Muscle of arm (tissue), 1 donor: ENCODE measurements at regions not wholly inside any gene's neighbourhood (a gene's known extent, or its start where the extent isn't known, plus 50 kb on each side); places are given as distances from the start of the nearest gene placed in this dataset.
"Not testable (repeated sequence)": the region's sequence is repeated elsewhere in the genome, so short reads cannot be mapped to it uniquely, and the experiment has no call there.

Experiments used
- DNase-seq: peaks from one replicate; pipeline ENCODE4 v3.0.0-alpha.2; 2013

DNA sequence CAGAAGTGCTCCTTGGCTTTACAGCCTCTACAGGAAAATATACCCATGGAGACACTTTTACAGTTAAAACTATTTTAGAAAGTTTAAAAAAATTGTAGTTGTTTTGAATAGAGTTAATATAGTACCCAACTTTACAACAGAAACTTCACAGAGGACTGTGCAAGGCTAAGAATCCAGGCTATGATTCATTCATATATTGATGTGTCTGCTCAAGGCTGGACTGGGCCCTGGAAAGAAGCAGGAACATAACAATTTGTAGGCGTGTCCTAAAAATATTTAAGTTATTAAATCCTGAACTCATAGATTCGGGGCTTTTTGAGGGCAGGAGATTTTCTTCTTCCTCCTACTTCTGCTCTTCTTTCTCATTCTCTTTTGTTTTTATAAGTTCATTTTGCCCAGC is 291.5 kb upstream of the CCDC179 start:
- no peak for DNase-seq

DNA sequence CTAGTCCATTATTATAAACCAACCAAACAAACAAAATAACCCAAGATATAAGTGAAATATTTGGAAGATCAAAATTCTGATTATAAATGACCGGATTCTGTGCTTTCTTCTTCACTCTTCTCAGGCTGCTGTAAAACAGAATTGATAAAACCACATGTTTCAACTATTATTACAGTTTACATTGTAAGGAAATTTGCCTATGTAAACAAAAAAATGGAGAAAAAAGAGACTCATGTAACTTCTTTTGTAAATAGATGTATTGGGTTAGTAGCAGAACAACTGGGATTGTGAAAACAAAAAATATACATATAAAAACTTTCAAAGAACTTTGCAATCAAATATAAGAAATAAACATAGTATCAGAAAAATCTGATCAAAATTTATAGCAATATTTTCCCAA is 295.2 kb upstream of the CCDC179 start:
- no peak for DNase-seq

DNA sequence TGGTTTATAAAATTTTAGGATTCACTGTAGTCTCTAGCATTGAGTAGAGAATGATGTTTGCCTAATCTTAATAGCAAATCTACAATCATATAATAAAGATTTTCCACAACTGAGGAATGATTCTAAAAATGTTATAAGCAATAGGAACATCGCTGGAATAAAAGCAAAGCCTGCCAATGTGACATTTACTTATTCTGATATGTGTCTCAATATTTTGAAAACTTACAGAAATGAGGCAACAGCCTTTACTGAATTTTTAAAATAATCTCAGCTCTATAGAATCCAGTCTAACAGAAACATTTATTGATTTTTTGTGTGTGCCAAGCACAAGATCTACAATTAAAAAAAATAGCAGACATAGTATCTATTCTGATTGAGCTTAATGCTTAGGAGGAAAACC is 303.7 kb upstream of the CCDC179 start:
- no peak for DNase-seq

DNA sequence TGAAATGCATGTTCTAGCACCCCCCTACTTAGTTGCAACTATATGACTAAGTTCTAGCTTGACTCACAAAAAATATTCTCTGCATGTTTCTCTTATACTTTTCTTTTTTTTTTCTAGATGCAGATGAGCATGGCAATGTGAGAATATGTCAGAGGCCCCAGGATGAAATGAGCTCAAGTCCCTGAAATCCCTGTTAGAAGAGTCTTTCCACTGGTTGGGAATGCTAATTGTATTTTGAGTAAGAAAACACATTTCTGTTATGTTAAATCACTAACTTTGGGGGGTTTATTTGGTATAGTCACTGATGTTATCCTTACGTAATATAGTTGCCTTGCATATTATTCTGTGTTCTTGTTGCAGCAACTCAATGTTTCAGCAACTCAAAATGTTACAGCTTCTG is 306.1 kb upstream of the CCDC179 start:
- no peak for DNase-seq

DNA sequence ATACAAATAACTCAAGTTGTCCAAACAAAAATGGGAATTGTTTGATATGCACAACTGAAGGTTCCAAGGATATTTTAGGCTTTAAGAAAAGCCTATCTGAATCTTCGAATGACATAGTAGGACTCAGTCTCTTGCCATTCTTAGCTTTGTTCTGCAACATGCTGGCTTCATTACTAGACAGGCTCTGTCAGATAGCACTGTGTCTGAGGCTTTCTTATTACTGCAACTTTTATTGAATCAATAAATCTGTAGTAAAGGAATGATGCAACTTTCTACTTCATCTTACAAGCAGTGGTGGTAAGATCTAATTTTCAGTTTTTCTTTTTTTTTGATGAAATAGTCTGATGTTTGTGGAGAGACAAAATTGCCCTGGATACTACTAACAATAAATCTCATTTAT is 319.3 kb upstream of the CCDC179 start:
- DNase-seq: no peak

DNA sequence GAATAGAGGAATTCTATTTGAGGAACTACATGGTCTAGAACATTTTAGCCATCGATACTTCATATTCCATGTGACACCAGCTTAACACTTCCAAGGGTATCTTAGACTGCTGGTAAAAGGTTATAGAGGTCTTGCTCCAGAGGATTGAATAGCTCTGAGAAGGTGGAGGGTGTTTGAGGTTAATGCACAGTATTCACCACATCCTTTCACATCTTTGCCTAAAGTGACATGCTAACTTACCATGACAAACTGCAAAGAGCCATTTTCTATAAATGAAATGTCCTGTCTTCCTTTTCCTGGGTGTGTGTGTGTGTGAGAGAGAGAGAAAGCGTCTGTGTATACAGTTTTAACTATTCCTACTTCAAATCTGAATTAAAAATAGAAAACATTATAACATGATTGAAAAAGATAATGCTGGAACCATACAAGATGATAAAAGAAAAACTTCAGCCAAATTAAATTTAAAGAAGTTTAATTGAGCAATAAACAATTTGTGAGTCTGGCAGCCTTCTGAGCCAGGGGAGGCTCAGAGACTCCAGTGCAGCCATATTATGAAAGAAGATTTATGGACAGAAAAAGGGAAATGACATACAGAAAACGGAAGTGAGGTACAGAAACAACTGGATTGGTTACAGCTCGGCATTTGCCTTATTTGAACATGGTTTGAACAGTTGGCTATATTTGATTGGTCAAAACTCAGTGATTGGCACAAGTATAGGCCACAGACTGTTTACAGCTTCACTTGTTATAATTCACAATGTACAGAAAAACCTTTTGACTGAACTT is 320.9 kb upstream of the CCDC179 start:
- DNase-seq: no peak

DNA sequence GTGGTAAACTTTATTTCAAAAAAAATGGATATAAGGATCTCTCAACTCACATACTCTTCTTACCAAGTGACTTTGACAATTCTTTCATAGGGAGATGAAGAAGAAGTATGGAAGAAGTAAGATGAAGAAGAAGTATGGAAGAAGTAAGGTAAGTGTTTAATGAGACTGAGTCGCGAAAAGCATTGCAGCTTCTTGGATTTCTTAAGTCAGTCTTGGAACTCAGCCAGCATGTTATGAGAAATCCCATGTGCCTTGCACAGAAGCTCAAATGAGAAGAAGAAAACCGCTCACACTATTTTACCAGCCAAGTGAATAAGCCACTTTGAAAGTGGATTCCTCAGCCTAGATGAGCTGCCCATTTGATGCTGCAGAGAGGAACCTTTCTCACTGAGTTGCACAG is 332.0 kb upstream of the CCDC179 start:
- DNase-seq: no peak

DNA sequence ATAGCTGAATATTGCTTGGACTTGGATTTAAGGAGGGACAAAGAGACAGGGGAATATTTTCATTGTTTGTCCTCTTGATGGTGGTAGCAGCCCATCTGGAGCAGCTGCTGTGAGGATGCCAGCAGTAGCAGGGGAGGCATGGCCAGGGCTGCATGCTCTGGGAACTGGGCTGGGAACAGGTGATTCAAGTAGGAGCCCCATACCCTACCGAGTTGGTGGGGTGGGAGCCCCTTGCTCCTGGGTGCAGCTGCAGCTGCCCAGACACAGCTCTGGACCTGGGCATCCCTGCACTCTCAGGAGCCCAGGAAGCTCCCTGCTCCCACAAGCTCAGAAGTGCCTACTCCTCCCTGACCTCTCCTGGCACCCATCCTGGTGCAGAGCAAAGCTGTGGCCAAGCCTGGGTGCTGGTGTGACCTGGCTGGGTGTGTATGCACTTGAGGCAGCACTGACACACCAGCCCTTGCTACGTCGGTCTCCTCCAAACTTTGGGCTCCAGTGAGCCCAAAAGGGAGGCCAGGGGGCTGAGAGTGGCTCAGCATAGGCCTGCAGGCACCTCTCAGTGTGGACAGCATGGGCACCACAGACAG is 341.8 kb upstream of the CCDC179 start:
- DNase-seq: no peak

DNA sequence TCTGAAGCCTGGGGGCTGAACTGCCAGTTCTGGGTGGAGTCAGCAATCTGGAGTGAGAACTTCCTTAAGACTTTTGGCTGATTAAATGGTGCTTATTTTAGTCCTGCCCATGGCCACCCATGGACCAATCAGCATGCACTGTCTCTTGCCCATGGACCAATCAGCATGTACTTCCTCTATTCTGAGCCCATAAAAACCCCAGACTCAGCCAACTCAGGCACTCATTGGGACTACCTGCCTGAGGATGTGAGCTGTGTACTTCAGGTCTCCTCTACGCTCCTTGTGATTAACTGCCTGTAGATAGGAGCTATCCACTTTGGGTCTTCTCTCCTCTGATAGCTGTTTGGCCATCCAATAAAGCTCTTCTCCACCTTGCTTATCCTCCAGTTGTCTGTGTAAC is 342.3 kb upstream of the CCDC179 start:
- no peak for DNase-seq

DNA sequence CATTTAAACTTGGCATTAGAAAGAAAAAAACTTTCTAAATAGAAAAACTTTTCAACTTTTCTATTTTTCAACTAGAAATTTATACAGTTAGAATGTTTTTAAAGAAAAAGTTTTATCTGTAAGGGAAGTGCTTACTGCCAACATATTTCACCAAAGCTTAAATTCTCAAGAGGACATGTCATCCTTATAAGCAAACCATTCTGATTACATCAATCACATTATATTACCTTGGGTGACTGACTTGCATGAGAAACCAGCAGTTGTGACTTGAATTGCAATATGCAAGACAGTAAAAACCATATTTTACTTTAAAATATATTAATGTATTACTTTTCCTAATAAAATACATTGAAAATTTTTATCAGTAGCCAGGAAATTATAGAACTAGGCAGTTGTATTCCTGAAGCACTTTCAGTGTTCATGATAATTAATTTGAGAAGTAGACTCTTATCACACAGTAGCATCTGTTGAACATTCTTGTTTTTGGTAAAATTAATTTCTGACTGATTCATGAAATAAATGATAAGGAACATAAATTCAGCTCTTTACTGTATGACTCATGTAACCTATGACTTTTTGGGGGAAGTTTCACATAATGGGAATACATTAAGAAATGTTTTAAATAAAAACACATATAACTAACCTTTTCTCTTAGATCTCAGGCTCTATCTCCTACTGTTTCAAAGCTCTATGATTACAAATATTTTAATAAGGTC is 345.0 kb upstream of the CCDC179 start:
- no peak for DNase-seq

DNA sequence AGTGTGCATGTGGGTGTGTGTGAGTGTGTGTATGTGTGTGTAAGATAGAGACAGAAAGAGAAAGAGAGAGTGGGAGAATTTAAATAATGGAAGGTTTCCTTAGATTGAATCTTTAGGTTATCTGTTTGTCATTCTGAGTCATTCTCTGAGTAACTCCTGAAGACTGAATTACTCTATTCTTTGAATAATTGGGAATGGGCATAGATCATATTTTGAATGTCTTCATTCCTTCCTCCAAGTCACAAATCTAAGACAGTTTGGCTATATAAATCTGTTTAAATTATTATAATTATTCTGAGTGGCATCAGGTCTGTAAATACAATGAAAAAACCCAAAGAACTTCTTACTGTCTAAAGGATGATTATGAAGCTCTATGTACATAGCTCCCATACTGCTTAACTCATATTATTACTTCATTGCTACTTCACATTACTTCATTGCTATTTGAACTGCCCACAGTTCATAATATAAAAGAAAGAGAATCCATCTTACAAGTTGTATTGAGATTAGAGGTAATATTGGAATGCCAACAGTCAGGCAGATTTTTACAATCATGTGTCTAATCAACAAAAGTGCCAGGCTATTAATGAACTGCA is 346.6 kb upstream of the CCDC179 start:
- no peak for DNase-seq

DNA sequence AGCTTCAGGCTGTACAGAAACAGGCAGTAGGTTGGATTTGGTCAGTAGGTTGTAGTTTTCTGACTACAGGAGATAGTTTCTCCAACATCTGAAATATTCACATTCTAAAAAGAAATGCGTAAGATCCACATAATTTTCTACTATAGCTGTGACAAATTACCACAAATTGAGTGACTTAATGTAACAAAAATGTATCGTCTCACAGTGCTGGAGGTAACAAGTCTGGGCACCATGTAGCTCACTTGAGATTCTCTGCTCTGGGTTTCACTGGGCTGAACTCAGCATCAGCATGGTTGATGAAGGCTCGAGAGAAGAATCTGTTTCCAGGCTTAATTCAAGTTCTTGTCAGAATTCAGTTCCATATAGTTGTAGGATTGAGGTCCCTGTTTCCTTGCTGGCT is 350.9 kb upstream of the CCDC179 start:
- no peak for DNase-seq

DNA sequence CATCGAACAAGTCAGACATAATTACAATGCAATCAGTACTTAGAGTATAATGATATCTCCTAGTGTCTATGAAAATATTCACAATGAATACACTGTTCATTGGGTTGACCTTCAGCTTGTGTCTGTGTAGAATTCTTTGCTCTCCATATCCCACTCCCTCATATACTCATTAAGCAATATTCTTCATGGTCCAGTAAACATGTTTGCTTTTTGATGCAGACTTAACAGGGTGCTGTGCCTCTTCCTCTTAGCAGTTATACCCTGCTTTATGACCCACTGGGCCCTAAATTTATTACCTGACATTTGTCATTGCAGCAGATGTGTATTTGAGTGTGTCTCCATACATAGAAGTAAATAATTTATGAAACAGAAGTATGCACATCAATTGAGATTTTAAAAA is 352.5 kb upstream of the CCDC179 start:
- DNase-seq: no peak

DNA sequence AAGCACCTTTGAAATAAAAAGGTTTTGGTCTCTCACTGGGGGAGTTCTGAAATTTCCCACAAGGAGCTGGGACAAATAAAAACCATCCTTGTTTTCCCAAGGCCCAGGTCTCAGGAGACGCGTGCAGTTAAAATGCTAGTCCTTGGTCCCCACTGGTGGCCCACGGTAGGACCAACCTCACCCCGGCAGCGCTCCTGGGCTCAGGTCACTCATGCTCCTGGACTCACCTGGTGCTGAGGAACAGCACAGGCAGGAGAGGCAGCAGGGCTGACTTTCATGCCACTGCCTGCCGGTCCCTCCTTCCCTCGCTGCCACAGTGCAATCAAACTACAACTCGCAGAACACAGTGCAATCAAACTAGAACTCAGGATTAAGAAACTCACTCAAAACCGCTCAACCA is 356.8 kb upstream of the CCDC179 start:
- DNase-seq: no peak

DNA sequence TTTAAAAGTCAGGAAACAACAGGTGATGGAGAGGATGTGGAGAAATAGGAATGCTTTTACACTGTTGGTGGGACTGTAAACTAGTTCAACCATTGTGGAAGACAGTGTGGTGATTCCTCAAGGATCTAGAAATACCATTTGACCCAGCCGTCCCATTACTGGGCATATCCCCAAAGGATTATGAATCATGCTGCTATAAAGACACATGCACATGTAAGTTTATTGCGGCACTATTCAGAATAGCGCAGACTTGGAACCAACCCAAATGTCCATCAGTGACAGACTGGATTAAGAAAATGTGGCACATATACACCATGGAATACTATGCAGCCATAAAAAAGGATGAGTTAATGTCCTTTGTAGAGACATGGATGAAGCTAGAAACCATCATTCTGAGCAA is 359.8 kb upstream of the CCDC179 start:
- DNase-seq: not testable (repeated sequence)

DNA sequence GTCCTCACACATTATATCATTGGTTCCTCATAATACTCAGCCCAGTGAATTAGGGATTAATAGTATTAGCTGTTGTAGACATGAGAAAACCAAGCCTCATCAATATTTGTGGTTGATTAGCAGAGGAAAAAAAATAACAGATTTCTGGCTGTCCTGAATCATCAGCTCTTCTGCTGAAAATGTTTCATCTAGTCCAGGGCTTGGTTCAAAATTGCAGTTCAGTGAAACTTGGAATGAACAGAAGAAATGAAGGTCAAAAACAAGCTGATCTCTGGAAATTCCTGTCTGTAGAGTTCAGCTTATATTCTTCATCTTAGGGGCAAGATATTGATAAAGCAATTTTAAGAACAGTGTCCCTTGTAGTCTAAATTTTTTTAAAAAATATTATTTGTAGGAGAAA is 361.1 kb upstream of the CCDC179 start:
- no peak for DNase-seq

DNA sequence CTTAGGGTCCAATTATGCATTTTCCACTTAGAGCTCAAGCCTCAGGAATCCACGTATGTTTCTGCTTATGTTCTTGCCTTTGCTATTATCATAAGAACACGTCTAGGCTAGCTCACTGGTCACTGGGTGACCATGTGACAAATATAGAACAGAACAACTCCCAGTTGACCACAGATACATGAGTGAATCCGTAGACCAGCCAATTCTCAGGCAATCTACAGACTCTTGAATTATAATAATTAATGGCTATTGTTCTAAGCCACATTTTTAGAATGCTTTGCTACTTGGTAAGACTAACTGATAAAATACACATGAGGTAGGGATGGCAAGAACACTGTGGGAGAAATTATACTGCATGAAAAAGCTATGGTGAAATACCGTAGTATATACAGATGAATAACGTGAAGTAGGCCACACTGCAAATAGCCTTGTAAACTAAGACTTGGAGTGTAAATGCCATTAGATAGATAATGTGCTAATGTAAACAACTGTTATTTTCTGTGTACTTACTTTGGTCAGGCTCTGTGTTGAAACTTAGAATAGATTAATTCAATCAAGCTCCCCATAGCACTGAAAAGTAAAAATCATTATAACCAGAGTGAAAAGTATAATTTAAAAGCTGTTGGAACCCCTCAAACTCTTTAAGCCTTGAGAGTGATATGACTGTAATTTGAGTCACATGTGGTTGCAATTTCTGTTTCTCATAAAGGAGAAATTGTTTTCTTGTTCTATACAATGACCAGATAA is 366.2 kb upstream of the CCDC179 start:
- DNase-seq: no peak

DNA sequence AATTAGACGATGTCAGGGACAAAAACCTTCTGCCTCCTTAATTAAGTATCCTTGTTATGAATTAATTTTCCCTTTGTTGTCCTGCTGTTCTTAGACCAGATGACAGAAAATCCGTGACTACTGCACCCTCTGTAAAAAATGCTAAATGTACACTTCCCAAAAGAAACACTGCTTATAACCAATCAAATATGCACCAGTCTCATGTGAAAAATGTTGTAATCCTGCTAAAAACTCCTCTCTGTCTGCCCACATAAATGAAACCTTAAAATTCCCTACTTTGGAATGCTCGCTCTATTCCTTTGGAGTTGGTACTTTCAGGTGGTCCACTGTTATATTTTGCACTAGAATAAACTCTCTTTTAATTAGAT is 366.8 kb upstream of the CCDC179 start:
- no peak for DNase-seq

DNA sequence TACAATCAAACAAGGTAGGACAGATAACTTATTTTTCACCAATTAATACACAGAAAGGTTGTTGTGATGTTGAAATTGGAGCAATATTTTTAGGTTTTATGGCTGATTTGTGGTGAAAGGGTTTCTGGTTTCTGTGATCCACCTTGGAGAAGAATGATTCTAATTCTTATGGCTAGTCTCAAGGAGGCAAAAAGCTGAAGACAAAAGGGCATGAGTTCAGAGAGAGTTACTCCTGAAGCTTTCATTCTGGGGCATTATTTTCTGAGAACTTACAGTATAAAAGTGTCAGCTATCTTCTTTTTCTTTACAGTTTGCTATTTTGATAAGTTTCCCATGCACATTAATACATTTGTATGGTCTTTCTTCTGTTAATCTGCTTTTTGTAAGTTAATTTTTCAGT is 372.4 kb upstream of the CCDC179 start:
- no peak for DNase-seq

DNA sequence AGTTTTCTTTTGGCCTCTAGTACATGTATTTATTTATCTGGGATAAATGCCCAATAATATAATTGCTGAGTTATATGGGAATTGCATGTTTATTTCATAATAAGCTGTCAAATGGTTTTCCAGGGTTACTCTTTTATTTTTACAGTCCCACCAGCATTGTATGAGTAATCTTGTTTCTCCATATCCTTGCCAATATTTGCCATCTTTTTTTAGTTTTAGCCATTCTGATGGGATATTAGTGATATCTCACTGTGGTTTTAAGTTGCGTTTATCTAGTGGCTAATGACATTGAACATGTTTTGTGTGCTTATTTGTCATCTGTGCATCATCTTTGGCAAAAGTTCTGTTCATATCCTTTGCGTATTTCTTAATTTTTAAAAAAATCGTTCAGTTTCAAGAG is 372.8 kb upstream of the CCDC179 start:
- no peak for DNase-seq

DNA sequence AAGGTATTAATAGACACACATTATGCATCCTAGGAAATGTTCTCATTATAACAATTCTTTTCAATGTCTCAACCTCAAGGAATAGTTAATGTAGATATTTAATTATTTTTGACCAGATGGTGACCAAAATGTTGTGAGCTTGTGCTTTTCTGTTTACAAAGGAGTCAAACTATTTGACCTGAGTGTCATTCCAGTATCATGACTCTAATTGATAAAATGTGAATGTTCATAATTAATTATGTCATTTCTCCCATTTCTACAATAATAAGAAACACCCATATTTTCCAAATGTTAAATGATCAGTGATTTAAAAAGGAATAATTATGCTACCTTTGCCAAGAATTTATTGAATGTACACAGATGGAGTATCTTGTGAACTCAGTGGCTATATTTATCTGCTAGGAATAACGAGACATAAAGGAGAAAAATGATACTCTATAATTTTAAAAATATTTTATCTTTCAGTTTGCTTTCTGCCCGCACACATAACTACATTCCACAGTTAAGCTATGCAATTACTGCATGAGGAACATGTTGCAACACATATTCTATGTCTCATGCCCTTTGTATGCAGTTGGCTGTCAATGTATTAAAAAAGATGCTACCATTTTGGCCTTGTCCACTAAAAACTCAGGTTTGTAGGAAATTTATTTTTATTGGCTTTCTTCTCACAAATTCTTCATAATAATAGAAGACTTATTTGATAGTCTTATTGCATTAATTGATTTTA is 376.7 kb upstream of the CCDC179 start:
- no peak for DNase-seq

DNA sequence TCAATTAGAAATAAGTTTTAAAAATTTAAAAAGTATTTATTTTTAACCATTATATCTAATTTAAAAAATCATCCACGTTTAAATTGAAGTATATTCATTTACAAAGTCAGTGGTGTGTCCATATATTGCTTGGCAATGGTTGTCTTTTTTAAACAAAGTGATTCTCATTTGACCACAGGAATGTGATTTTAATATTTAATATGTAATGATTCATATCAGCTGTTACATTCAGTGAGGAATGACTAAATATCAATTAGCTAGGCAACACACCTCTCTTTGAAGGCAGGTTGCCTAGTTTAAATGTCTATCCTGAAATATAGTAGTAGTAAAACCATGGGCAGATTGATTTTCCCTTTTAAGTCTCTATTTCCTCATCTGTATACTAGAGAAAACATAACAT is 392.2 kb upstream of the CCDC179 start:
- DNase-seq: no peak
